A673 (cell line): ENCODE measurements at regions not wholly inside any gene's neighbourhood (a gene's known extent, or its start where the extent isn't known, plus 50 kb on each side); places are given as distances from the start of the nearest gene placed in this dataset.

Experiments used
- BruUV-seq: library from RNA; stranded (reverse); fragments of 400-500 nt; replicated peaks from 2 replicates; lab custom pipeline; 2021; lab: Mats Ljungman, UMichigan
- CTCF ChIA-PET: fragments of 300-600 bp; sonication (Branson Sonifier 250); formaldehyde crosslinking; loops from one replicate; lab custom pipeline; 2022; ENCODE audit warnings: antibody characterized with exemption; lab: Charles Lee
- POLR2A ChIA-PET: fragments of 300-600 bp; sonication (Branson Sonifier 250); formaldehyde crosslinking; loops from one replicate; lab custom pipeline; 2022; ENCODE audit warnings: antibody characterized with exemption; ENCODE audit not compliant: low non-redundant PET; lab: Charles Lee
- DNase-seq: peaks from one replicate; pipeline ENCODE4 v3.0.0-alpha.2; 2015; ENCODE audit warnings: low spot score
- H3K27ac ChIP-seq: fragments of 200-600 bp; sonication (generic); 2 replicates; pipeline ENCODE4 v1.5.1; 2016; ENCODE audit warnings: mixed run types, low read depth, mild to moderate bottlenecking, mixed read lengths, antibody characterized with exemption, low read length; ENCODE audit not compliant: poor library complexity, severe bottlenecking
- H3K27me3 ChIP-seq: fragments of 200-600 bp; sonication (generic); replicated peaks from 2 replicates; pipeline ENCODE4 v1.6.1; 2017; ENCODE audit warnings: mixed run types, low read depth, mild to moderate bottlenecking, mixed read lengths, antibody characterized with exemption, low read length; ENCODE audit not compliant: insufficient read depth, poor library complexity
- H3K36me3 ChIP-seq: fragments of 200-600 bp; sonication (generic); 2 replicates; pipeline ENCODE4 v1.6.1; 2016; ENCODE audit warnings: mixed run types, mild to moderate bottlenecking, mixed read lengths, antibody characterized with exemption, low read length; ENCODE audit not compliant: insufficient read depth, poor library complexity, severe bottlenecking
- H3K4me1 ChIP-seq: fragments of 200-600 bp; sonication (generic); 2 replicates; pipeline ENCODE4 v1.6.1; 2017; ENCODE audit warnings: mixed run types, mild to moderate bottlenecking, mixed read lengths, antibody characterized with exemption, low read length; ENCODE audit not compliant: insufficient read depth, poor library complexity, severe bottlenecking
- H3K4me3 ChIP-seq: fragments of 200-600 bp; sonication (generic); 2 replicates; pipeline ENCODE4 v1.5.1; 2016; ENCODE audit warnings: low read depth, mixed run types, mild to moderate bottlenecking, mixed read lengths, low read length; ENCODE audit not compliant: poor library complexity, severe bottlenecking
- H3K9me3 ChIP-seq: fragments of 200-600 bp; sonication (generic); 2 replicates; pipeline ENCODE4 v1.6.1; 2016; ENCODE audit warnings: mixed run types, low read depth, mild to moderate bottlenecking, mixed read lengths, antibody characterized with exemption, low read length; ENCODE audit not compliant: poor library complexity, severe bottlenecking
- EZH2 ChIP-seq: fragments of 200-600 bp; sonication (generic); IDR thresholded peaks from 2 replicates; pipeline ENCODE4 v1.6.1; 2017; ENCODE audit warnings: borderline replicate concordance, low read depth, mild to moderate bottlenecking, mixed read lengths, antibody characterized with exemption, low read length; ENCODE audit not compliant: poor library complexity, severe bottlenecking
- intact Hi-C: fragments of 100-400 bp; cut with micrococcal nuclease; formaldehyde crosslinking; loops from one replicate; pipeline ENCODE4 v1.10.0; 2022; ENCODE audit not compliant: unreplicated experiment
- TF ChIP-seq, protein P1 (sequence below): fragments of 300-800, 200-600 bp; sonication (generic); conservative IDR thresholded peaks from 2 replicates; pipeline ENCODE4 v1.5.1; 2017; ENCODE audit warnings: low read depth, mild to moderate bottlenecking, antibody characterized with exemption, low read length, moderate library complexity, mixed read lengths

DNA sequence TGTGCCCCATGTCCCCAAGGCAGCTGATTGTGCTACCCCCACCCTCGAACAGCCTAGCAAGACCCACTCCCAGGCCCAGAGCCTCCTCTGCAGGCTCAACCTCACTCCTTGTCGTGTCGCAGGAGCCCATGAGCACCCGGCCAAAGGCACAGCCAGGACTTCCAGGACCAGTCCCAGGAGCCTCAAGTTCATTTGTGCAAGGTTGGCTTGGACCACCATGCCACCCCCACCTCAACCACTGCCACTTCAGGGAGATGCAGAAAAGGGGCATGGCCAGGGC lies 54.4 kb upstream of the KRTAP11-1 start:
- Histone ChIP-seq H3K4me3 (no peak overlapping the region), H3K36me3 (no peaks in the 10 kb centered on the region), H3K27me3 (no peaks in the 10 kb centered on the region), H3K9me3 (no peaks in the 10 kb centered on the region), H3K27ac (no peak overlapping the region), H3K4me1 (no peaks in the 10 kb centered on the region)
- no peak for DNase-seq
- TF ChIP-seq, protein P1, sequence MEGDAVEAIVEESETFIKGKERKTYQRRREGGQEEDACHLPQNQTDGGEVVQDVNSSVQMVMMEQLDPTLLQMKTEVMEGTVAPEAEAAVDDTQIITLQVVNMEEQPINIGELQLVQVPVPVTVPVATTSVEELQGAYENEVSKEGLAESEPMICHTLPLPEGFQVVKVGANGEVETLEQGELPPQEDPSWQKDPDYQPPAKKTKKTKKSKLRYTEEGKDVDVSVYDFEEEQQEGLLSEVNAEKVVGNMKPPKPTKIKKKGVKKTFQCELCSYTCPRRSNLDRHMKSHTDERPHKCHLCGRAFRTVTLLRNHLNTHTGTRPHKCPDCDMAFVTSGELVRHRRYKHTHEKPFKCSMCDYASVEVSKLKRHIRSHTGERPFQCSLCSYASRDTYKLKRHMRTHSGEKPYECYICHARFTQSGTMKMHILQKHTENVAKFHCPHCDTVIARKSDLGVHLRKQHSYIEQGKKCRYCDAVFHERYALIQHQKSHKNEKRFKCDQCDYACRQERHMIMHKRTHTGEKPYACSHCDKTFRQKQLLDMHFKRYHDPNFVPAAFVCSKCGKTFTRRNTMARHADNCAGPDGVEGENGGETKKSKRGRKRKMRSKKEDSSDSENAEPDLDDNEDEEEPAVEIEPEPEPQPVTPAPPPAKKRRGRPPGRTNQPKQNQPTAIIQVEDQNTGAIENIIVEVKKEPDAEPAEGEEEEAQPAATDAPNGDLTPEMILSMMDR, result no peak
- TF ChIP-seq EZH2, result no peak
- POLR2A ChIA-PET, result no interaction called here
- intact Hi-C loops, result no loop called here
- CTCF ChIA-PET, result no interaction called here
- no TSS peak for BruUV-seq

DNA sequence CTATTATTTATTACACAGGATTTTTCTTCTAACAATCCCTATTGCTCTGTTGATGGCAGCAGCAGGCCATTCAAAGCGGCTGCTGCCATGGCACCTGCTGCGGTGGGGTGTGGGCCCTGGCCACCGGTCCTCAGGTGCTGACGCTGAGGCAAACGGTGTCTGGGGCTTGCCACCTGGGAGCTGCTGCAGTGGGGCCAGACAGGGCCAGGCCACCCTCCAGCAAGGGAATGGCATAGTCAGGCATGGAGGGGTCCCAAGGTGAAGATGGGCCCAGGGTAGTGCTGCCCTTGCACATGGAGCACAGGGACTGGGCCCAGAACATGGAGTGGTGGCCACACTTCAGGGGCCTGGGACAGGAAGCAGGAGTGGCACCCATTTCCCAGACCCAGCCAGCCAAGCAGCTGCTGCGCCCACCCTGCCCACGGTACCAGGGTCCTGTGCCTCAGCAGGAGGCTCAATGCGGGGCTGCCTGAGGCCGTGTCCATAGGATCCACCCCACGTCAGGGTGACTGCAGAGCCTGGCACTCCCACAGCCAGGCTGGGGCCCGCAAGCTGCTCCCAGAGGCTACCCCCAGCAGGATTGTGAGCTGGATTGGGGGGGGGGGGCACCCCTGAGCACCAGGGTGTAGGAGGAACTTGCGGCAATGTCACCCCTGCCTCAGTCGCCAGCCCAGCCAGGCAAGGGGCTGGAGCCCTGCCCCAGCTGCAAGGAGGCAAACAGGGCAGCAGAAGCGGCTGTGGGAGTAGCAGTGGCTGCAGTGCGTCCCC lies 53.9 kb upstream of the KRTAP11-1 start:
- ChIA-PET POLR2A (no interaction called here), CTCF (no interaction called here)
- intact Hi-C loops, result no loop called here
- H3K9me3 ChIP-seq, result no peaks in the 10 kb centered on the region
- H3K4me3 ChIP-seq, result no peak overlapping the region
- DNase-seq, result no peak
- no peaks in the 10 kb centered on the region for H3K4me1 ChIP-seq
- no peak overlapping the region for H3K27ac ChIP-seq
- no peaks in the 10 kb centered on the region for H3K27me3 ChIP-seq
- no peak for TF ChIP-seq EZH2
- TF ChIP-seq, protein P1, result no peak
- no TSS peak for BruUV-seq
- no peaks in the 10 kb centered on the region for H3K36me3 ChIP-seq

DNA sequence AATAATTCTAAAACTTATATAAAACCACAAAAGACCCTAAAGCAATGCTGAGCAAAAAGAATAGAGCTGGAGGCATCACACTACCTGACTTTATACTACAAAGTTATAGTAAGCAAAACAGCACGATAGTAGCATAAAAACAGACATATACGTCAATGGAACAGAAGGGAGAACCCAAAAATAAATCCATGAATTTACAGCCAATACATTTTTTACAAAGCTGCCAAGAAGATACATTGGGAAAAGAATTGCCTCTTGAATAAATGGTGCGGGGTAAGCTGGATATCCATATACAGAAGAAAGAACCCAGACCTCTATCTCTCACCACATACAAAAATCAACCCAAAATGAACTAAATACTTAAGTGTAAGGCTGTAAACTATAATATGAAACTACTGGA lies 51.3 kb upstream of the KRTAP11-1 start:
- Histone ChIP-seq H3K4me3 (no peak overlapping the region), H3K4me1 (no peaks in the 10 kb centered on the region), H3K9me3 (no peaks in the 10 kb centered on the region), H3K27ac (no peak overlapping the region), H3K36me3 (no peaks in the 10 kb centered on the region), H3K27me3 (no peaks in the 10 kb centered on the region)
- TF ChIP-seq EZH2, result no peak
- TF ChIP-seq, protein P1, result no peak
- intact Hi-C loops, result no loop called here
- no peak for DNase-seq
- CTCF ChIA-PET, result no interaction called here
- BruUV-seq, result no TSS peak
- POLR2A ChIA-PET, result no interaction called here
